ENCODE measurements at regions not wholly inside any gene's neighbourhood (a gene's known extent, or its start where the extent isn't known, plus 50 kb on each side); places are given as distances from the start of the nearest gene placed in this dataset.

- TF ChIP-seq CTCF (IDR thresholded peaks at IDR 0.05) = no peak
- TF ChIP-seq EP300 (IDR thresholded peaks at IDR 0.05) = no peak
Measured at GRCh38 chr2:161059388-161059787, 100.8 kb upstream of the TANK start.
